SK-N-MC (cell line): ENCODE measurements at regions not wholly inside any gene's neighbourhood (a gene's known extent, or its start where the extent isn't known, plus 50 kb on each side); places are given as distances from the start of the nearest gene placed in this dataset.

ENCODE experiments used
- EZH2 ChIP-seq: fragments of 200-600 bp; sonication (generic); IDR thresholded peaks from one replicate; pipeline ENCODE4 v1.6.1; 2017; ENCODE audit warnings: antibody characterized with exemption
- FOXP2 ChIP-seq: optimal IDR thresholded peaks from 2 replicates; pipeline ENCODE3; 2011; ENCODE audit warnings: mild to moderate bottlenecking, moderate library complexity; ENCODE audit not compliant: insufficient read depth; ENCODE audit errors: extremely low read length, control extremely low read depth
- POLR2AphosphoS5 ChIP-seq: IDR thresholded peaks from 2 replicates; pipeline ENCODE4 v1.6.1; 2012; ENCODE audit warnings: mild to moderate bottlenecking, low read depth, low read length, borderline replicate concordance

- TF ChIP-seq POLR2AphosphoS5 (no peak), EZH2 (no peak), FOXP2 (no peak)
These were observed 405.5 kb downstream of the KIF4B start for GRCh38 chr5:155418960-155419579.
